ENCODE measurements at regions not wholly inside any gene's neighbourhood (a gene's known extent, or its start where the extent isn't known, plus 50 kb on each side); places are given as distances from the start of the nearest gene placed in this dataset.

DNA sequence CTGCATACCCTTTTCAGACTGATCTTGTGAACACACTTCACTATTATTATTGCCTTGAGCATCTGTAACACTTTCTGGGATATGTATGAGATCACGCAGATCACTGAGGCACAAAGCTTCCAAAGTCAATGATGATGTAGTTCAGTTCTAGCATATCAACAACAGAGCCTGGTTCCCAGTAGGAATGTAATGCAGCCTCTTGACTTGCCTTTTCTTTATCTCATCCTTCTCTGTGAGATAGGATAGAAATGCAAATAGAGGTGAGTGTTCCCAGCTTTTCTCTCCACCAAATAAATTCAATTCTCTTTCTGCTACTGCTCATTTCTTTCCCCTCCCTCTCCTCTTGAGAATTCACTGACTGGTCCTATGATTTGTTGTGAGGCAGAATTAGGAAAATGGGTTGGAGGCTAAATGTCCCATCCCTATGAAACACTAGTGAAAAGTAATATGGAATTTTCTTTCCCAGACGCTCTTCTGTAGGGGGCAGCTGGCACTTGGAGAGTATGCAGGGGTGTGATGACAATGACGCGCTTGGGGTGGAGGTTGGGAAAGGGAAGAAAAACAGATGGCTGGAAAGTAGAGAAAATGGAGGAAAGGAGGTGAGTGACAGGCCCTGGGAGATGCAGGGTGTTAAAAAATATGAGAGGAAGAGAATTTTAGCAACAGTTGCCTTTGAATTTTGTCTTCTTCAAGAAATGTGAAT, 96.0 kb upstream of the TMTC1 start:
- DNase-seq (ENCODE audit: low spot score): no peak

DNA sequence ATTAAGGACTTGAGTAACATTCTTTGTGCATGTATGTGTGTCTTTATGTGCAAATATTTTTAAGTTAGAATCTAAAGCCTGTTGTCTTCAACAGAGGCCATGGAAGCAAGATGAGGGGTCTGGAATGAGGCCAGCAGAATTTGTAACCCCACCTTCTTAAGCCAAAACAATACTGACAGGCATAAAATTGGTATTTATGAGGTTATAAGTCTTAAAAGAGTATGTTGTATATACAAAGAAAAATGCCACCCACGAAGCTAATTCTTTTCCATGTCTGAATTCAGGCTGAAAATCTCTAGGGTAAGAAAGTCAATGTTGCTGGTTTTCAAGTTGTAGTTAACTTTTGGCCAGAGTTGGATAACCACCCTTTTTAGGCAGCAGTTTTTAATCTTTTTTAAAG, 86.2 kb upstream of the TMTC1 start:
- no peak for DNase-seq (ENCODE audit: low spot score)

DNA sequence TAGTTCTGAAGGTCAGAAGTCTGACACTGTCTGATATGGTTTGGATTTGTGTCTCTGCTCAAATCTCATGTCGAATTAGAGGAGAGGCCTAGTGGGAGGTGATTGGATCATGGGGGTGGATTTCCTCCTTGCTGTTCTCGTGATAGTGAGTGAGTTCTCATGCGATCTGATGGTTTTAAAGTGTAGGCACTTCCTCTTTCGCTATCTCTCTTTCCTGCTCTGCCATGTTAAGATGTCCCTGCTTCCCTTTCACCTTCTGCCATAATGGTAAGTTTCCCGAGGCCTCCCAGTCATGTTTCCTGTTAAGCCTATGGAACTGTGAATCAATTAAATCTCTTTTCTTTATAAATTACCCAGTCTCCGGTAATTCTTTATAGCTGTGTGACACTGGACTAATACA, 84.1 kb upstream of the TMTC1 start:
- no peak for DNase-seq (ENCODE audit: low spot score)

DNA sequence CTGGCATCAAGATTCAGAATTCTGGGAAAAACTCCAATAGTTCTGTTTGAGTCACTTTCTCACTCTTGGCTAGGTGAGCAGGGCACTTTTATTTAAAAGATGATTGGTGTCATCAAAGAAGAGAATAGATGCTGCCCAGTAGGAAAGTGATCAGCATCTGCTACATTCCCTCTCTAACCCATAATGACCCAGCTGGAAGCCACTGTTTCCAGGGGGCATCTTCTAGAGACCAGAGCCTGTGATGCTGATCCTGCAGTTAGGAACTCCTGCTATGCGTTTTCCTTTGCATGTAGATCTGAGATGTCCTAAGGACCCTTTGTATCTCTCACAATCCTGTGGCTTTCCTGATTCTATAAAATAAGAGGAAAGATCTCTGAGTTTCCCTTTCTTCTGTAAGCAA, 79.9 kb upstream of the TMTC1 start:
- no peak for DNase-seq (ENCODE audit: low spot score)

DNA sequence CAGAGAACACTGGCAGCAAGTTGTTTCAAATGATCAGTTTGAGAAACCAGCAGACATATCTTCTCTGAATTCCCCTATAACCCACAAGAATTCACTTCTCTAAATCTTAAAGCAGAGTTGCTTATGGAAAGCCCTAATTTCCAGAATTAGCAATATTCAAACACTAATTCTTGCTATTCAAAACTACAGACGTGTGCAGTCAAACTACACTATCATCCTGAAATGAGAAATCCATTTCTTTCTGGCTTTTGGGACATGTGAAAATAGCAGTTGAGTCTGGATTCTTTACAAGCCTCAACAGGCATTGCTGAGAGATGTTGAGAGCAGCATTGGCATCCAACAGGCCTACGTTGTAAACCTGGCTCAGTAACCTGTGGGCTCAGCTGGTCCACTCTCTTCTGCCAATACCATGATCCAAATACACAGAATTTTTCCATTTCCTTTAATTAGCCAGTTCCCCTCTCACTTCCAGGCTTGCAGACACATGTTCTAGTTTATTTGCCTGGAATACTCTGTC, 74.6 kb upstream of the TMTC1 start:
- peak; percentile 8 for DNase-seq (ENCODE audit: low spot score)

DNA sequence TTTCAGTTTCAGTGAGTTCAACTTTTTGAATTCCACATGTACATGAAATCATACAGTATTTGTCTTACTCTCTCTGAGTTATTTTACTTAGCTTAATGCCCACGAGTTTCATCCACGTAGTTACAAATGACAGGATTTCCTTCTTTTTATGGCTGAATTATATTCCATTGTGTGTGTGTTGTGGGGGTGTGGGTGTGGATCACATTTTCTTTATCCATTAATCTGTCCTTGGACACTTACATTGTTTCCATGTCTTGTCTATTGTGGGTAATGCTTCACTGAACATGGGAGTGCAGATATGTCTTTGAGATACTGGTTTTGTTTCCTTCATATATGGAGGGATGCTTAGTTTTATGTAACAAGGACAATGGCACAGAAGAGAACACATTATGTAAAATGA, 63.5 kb upstream of the TMTC1 start:
- no peak for DNase-seq (ENCODE audit: low spot score)

DNA sequence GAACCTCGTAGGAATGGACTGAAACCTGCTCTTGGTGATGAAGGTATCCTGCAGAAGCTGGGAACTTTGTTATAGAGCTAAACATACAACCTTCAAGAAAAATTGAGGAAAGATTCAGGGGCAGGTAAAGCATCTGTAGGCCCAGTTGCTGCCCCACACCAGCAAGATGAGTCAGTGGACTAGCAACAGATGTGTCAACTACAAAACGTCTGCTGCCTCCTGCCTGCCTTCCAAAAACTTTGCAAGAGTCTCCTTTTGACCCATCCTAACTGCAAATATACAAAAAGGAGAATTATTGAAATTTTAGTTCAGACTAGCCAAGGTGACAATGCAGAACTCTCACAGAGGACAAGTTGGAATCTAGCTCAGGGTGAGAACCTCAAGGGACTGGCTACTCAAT, 60.9 kb upstream of the TMTC1 start:
- DNase-seq (ENCODE audit: low spot score): no peak

DNA sequence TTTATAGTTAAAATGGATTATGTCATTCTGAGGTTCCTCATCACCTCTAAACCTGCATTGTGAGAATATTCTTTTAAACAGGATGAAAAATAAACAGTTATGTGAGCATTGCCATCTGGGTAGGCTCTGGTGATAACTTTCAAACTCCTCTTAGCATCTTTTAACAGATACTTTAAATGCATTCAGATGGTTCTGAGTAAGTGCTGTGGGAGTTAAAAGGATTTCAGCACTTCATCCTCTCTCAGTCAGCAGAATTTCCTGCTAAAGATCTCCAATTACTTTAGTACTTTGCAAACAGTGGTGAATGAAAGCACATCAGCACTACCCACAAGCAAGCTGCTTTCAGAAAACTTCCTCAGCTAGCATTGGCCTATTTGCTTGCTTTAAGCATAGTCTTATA, 59.3 kb upstream of the TMTC1 start:
- no peak for DNase-seq (ENCODE audit: low spot score)

DNA sequence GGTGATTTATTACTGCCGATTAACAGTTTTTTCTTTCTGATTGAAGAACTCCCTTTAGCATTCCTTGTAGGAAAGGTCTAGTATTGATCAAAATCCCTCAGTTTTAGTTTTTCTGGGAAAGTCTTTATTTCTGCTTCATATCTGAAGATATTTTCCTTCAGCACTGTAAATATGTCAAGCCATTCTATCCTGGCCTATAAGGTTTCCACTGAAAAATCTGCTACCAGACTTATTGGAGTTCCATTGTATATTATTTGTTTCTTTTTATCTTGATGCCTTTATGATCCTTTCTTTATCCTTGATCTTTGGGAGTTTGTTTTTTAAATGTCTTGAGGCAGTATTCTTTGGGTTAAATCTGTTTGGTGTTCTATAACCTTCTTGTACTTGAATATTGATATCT, 55.0 kb upstream of the TMTC1 start:
- no peak for DNase-seq (ENCODE audit: low spot score)
